Endodermal cell (in vitro differentiated cells): ENCODE measurements at regions not wholly inside any gene's neighbourhood (a gene's known extent, or its start where the extent isn't known, plus 50 kb on each side); places are given as distances from the start of the nearest gene placed in this dataset.

Source experiments
- DNase-seq: peaks from one replicate; pipeline ENCODE4 v3.0.0-alpha.2; 2017
- H3K27ac ChIP-seq: 2 replicates; pipeline ENCODE4 v1.5.1; 2013; ENCODE audit warnings: mild to moderate bottlenecking, low read depth, low read length, moderate library complexity
- H3K27me3 ChIP-seq: 2 replicates; pipeline ENCODE4 v1.6.1; 2013; ENCODE audit warnings: mild to moderate bottlenecking, low read length, moderate library complexity; ENCODE audit not compliant: insufficient read depth, control insufficient read depth, poor library complexity, severe bottlenecking
- H3K36me3 ChIP-seq: 2 replicates; pipeline ENCODE4 v1.7.0; 2013; ENCODE audit warnings: mild to moderate bottlenecking, low read length, moderate library complexity; ENCODE audit not compliant: control insufficient read depth, insufficient read depth
- H3K4me1 ChIP-seq: one replicate; pipeline ENCODE4 v1.7.0; 2013; ENCODE audit warnings: low read length; ENCODE audit not compliant: control insufficient read depth, insufficient read depth
- H3K4me3 ChIP-seq: 2 replicates; pipeline ENCODE4 v1.5.1; 2013; ENCODE audit warnings: mild to moderate bottlenecking, low read length, moderate library complexity
- H3K9ac ChIP-seq: 2 replicates; pipeline ENCODE4 v1.6.1; 2013; ENCODE audit warnings: mild to moderate bottlenecking, low read length, moderate library complexity; ENCODE audit not compliant: poor library complexity, severe bottlenecking; ENCODE audit errors: extremely low read depth
- H3K9me3 ChIP-seq: 2 replicates; pipeline ENCODE4 v1.6.1; 2013; ENCODE audit warnings: mild to moderate bottlenecking, low read length, moderate library complexity; ENCODE audit not compliant: control insufficient read depth
- H3K27ac Mint-ChIP-seq: 2 replicates; pipeline ENCODE4 v1.8.0; 2020; ENCODE audit warnings: mixed read lengths
- H3K27me3 Mint-ChIP-seq: 2 replicates; pipeline ENCODE4 v1.8.0; 2021; ENCODE audit warnings: mild to moderate bottlenecking, mixed read lengths; ENCODE audit not compliant: insufficient read depth
- H3K36me3 Mint-ChIP-seq: 2 replicates; pipeline ENCODE4 v1.8.0; 2020; ENCODE audit warnings: low read depth, mixed read lengths
- H3K4me1 Mint-ChIP-seq: 2 replicates; pipeline ENCODE4 v1.8.0; 2020; ENCODE audit warnings: mixed read lengths
- H3K4me3 Mint-ChIP-seq: 2 replicates; pipeline ENCODE4 v1.8.0; 2020; ENCODE audit warnings: mild to moderate bottlenecking, moderate library complexity, mixed read lengths
- H3K9me3 Mint-ChIP-seq: 2 replicates; pipeline ENCODE4 v1.8.0; 2020; ENCODE audit warnings: mild to moderate bottlenecking, mixed read lengths
- WGBS, 2 experiments: methylation state at CpG; one replicate each; pipeline versions ENCODE4 v1.1.5 to v1.1.7; 2013; ENCODE audit warnings: missing lambda C conversion rate in 2 of 2, mixed read lengths in 1 of 2; ENCODE audit not compliant: insufficient coverage in 1 of 2, insufficient read length in 1 of 2; 5-methylcytosine and 5-hydroxymethylcytosine counted together
- TF ChIP-seq, protein P1 (sequence below): fragments of 200-600 bp; sonication (generic); conservative IDR thresholded peaks from 2 replicates; pipeline ENCODE4 v1.5.0; 2021; ENCODE audit warnings: antibody characterized with exemption, mild to moderate bottlenecking

DNA sequence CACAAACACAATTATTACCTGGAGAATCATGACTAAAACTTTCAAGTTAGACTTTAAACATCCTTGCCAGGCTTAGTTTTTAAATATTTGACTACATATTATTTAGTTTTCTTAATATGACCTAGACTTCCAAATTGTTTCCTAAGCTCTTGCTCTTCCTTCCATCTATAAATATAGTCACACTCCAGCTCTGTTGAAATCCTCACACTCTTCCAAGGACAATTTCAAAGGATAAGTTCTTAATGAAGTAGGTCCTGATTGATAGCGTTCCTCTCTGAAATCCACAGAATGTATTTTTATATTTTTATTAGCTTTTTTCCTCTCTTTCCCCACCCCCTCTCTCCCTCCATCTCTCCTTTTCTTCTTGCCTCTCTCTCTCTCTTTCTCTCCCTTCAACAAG is 1074.1 kb upstream of the PCDH20 start:
- Histone ChIP-seq H3K27me3 (no peaks in the 10 kb centered on the region), H3K4me1 (no peaks in the 10 kb centered on the region), H3K27ac (no peak overlapping the region), H3K36me3 (no peaks in the 10 kb centered on the region), H3K9ac (no peak overlapping the region), H3K4me3 (no peak overlapping the region), H3K9me3 (no peaks in the 10 kb centered on the region)
- H3K4me3 Mint-ChIP-seq: no peak overlapping the region
- peaks cover 21% of the 10 kb centered on the region for H3K4me1 Mint-ChIP-seq
- DNase-seq: no peak
- H3K27me3 Mint-ChIP-seq: no peaks in the 10 kb centered on the region
- no peaks in the 10 kb centered on the region for H3K36me3 Mint-ChIP-seq
- TF ChIP-seq, protein P1, sequence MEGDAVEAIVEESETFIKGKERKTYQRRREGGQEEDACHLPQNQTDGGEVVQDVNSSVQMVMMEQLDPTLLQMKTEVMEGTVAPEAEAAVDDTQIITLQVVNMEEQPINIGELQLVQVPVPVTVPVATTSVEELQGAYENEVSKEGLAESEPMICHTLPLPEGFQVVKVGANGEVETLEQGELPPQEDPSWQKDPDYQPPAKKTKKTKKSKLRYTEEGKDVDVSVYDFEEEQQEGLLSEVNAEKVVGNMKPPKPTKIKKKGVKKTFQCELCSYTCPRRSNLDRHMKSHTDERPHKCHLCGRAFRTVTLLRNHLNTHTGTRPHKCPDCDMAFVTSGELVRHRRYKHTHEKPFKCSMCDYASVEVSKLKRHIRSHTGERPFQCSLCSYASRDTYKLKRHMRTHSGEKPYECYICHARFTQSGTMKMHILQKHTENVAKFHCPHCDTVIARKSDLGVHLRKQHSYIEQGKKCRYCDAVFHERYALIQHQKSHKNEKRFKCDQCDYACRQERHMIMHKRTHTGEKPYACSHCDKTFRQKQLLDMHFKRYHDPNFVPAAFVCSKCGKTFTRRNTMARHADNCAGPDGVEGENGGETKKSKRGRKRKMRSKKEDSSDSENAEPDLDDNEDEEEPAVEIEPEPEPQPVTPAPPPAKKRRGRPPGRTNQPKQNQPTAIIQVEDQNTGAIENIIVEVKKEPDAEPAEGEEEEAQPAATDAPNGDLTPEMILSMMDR: no peak
- H3K9me3 Mint-ChIP-seq: no peaks in the 10 kb centered on the region
- WGBS, 2 experiments: no CpG with 5 or more reads among the region's 1 CpG
- H3K27ac Mint-ChIP-seq: no peak overlapping the region

DNA sequence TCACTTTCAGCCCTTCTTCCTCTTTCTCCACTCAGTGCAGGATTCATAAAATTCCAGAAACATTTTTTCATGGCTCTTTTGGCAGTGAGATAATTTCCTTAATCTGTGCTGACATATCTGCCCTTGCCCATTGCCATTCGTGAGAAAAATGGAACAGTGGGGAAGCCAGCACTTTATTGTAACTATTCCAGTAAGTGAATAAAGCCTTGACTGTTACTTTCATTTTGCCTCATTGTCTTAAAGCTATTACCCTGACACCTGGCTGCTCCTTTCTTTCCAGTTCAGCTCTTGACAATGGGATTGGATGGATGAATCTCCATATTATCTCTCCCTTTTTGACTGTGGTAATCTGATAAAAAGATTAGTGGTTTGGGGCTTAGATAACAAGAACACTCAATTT is 1068.1 kb upstream of the PCDH20 start:
- TF ChIP-seq, protein P1: no peak
- peaks cover 36% of the 10 kb centered on the region for H3K4me1 Mint-ChIP-seq
- no peak overlapping the region for H3K4me3 Mint-ChIP-seq
- Histone ChIP-seq H3K9ac (no peak overlapping the region), H3K27ac (peak overlapping the region; percentile 30), H3K36me3 (no peaks in the 10 kb centered on the region), H3K4me1 (no peaks in the 10 kb centered on the region), H3K4me3 (peak overlapping the region; percentile 25), H3K27me3 (peaks cover 6% of the 10 kb centered on the region), H3K9me3 (peaks cover 11% of the 10 kb centered on the region)
- H3K27me3 Mint-ChIP-seq: no peaks in the 10 kb centered on the region
- H3K9me3 Mint-ChIP-seq: peaks cover 9% of the 10 kb centered on the region
- WGBS, 2 experiments: 11 to 22% methylated on average over 1 of the region's 1 CpG
- peaks cover 7% of the 10 kb centered on the region for H3K36me3 Mint-ChIP-seq
- H3K27ac Mint-ChIP-seq: no peak overlapping the region
- DNase-seq: no peak

DNA sequence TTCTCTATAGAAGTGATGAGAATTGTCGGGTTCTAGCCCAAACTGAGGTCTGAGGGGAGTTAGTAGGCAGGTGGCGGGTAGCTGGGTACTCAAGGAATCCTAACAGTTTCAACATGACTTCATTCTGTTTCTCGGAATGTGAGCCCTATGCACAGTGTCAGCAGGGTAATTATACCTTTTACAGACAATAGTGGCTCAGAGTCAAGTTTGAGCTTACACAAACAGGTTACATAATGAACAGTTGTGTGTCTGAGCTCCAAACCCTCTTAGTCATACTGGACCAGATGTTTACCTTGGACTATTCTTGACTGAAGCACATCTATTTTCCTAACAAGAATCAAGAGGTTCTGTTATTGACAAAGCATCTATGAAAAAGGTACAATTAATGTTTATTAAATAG is 1066.7 kb upstream of the PCDH20 start:
- no peak overlapping the region for H3K27ac Mint-ChIP-seq
- H3K4me3 Mint-ChIP-seq: no peak overlapping the region
- Histone ChIP-seq H3K9ac (no peak overlapping the region), H3K4me1 (no peaks in the 10 kb centered on the region), H3K36me3 (no peaks in the 10 kb centered on the region), H3K27ac (no peak overlapping the region), H3K27me3 (peaks cover 6% of the 10 kb centered on the region), H3K9me3 (peaks cover 19% of the 10 kb centered on the region), H3K4me3 (no peak overlapping the region)
- peaks cover 10% of the 10 kb centered on the region for H3K36me3 Mint-ChIP-seq
- 99 to 100% methylated on average over 2 to 3 of the region's 3 CpGs for WGBS, 2 experiments
- no peaks in the 10 kb centered on the region for H3K27me3 Mint-ChIP-seq
- TF ChIP-seq, protein P1: no peak
- H3K9me3 Mint-ChIP-seq: peaks cover 9% of the 10 kb centered on the region
- H3K4me1 Mint-ChIP-seq: peaks cover 28% of the 10 kb centered on the region
- no peak for DNase-seq
